ENCODE measurements at regions not wholly inside any gene's neighbourhood (a gene's known extent, or its start where the extent isn't known, plus 50 kb on each side); places are given as distances from the start of the nearest gene placed in this dataset.

DNA sequence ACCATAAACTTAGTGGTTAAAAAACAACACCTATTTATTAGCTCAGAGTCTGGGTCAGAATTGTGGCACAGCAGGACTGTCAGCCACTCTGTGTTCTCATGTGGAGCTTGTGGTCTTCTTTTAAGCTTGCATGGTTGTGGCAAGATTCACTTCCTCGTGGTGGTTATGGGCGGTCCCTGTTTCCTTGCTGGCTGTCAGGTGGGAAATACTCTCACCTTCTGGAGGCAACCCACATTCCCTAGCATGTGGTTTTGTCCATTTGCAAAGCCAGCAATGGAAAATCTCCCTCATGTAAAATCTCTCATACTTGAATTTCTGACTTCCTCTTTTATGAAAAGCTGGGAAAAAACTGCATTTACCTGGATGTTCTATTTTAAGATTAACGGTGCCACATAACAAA is 229.8 kb downstream of the ALX1 start:
- DNase-seq, result no peak

DNA sequence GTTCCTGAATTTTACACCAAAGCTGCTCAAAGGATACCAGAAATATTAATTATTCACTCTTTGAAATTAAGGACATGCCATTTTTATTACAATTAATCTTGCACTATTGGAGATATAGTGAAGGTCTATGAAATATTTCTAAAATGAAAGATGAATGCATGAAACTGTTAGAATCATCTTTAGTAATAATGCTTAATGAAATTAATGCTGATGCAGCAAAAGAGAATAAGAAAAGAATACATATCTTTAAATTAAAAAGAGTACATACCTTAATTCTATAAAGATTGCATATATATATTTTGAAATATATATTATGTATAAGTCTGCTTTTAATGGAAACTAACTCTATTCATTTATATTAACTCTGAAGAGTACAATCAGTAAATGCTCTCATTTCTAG is 236.0 kb downstream of the ALX1 start:
- no peak for DNase-seq

DNA sequence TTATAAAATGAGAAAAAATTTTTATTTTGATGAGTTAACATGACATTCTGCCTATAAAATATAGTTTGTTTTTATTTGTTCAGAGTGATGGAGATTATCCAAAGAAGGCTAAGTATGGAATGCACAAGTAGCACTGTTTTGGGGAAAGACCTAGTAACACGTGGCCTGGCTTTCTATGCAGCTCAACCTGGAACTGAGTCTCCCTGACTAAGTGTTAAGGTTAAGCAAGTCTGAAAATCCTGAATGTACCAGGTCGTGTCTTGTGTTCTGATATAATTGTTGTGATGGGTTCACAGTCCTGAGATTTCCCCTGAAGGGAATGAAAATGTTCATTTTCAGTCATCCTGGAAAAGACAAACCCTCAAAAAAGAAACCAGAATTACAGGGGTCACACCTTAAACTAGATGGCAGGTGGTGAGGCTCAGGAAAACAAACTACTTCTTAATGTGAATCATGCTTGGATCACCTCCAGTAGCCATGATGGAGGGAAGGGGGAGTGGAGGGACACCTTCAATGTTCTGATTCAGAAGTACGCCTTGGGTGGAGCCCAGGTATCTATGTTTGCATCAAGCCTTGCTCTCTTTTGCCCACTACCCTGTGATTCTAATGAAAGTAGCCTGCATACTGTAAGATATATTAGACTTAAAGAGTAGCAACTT is 236.8 kb downstream of the ALX1 start:
- no peak for DNase-seq

DNA sequence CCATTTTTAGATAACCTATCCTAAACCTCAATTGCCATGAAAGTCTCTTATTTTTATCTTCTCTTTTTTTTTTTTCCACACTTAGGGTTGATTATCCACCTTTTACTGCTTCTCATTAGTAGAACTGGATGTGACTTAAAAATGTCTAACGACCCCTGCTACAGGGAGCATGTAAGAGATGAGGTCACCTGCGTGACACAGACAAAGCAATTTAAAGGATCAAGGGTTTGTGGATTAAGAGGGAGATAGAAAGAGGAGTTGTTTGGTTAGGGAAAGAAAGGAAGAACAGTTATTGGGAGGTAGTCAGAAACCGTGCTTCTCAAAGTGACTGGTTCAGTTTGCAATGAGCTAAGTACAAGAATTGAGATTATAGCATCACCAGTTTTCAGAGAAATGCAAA is 239.1 kb downstream of the ALX1 start:
- DNase-seq, result no peak

DNA sequence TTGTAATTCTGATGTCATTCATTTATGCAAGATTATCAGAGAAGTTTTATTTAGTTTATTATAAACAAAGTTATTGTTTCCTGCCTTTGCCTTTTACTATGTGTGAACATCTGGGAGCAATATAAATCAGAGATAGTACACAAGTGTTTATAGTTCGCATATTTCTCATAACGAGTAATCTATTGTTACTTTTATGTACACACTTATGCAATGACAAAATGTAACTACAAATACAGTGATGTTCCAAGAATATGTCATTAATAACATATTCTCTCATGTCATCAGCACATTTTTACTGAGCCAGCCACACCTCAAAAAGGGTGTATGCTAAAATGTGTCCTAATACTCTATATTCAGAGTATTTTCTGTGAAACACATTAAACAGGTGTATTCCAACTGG is 243.2 kb downstream of the ALX1 start:
- no peak for DNase-seq

DNA sequence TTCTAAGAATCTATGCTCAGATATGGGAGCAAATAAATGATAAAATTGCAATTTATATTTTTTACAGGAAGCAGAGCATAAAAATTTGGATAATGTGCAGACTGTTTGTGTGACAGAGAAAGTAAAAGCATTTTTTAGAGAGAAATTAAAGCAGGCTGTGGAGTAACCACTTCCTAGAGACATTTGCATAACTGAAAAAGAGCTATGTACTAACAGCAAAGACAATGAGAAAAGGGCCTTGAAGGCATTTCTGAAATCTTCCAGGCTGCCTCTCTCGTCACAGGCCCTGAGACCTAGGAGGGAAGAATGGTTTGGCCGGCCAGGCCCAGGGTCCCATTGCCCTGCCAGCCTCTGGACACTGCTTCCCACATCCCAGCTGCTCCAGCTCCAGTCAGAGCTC is 247.2 kb downstream of the ALX1 start:
- no peak for DNase-seq

DNA sequence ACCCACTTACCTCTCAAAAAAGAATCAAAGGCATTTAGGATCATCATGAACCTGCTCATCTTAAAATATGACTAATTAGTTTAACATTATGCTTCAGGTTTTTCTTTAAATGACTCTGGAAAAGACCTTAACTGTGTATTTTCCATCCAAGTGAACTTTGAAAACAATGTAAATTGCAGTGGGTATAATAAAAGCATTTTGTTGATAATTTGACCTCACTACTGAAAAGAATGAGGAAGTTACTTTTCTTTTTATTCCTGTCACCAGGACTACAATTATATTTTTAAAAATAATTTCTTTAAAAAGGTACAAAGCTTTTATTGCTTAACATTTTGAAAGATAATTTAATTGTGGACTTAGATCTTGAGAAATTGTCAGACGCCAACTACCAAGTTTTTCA is 249.9 kb downstream of the ALX1 start:
- no peak for DNase-seq

DNA sequence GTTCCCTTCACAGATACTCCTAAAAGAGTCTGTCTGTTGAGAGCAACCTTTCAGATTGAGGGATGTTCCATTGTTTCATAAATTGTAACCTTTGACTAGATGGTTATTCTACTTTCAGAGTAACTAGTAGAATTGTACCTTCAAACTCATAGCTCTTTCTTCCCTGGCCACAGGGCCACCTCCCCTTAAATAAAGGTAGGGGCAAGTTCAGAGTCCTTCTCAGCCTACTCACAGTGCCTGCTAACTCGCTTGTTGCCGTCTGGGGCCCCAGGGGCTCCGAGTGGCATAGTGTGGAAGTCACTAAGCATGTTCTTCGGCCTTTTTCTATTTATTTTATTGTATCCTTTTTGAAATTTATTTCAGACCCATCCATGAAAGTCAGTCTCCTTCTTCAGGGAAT is 250.4 kb downstream of the ALX1 start:
- DNase-seq, result no peak

DNA sequence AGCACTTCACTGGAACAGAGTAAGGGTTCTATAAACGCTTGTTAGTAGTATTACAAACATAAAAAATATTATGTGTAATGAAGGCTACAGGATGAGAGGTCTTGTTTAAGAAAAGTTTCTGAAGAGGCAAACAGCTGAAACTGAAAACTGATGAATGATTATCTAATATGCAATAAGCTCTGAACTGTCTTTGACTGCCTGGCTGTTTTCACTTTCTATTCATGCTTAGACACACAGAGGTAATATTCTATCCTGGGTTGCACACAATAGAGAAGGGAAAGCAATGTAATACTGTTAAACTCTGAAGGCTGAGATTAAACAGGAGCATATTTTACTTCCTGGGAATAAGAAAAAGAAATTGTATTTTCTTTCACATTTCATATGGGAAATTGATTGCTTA is 251.3 kb downstream of the ALX1 start:
- no peak for DNase-seq

DNA sequence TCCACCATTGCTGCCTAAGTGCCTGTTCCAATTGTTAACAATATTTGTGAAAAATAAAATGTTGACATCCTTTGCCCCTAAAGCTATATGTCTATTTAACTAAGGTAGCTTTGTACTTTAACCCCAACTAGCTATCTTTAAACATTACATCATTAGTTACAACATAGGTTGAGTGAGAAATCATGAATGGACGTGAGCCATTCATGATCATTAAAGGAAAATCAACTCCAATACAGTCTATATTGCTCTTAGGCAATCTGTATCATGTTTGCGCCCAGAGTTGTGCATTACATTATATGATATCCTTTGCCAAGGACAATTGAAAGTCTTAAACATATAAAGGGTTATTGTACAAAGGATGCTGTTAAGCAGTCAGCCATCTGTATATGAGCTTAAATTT is 269.6 kb downstream of the ALX1 start:
- no peak for DNase-seq

DNA sequence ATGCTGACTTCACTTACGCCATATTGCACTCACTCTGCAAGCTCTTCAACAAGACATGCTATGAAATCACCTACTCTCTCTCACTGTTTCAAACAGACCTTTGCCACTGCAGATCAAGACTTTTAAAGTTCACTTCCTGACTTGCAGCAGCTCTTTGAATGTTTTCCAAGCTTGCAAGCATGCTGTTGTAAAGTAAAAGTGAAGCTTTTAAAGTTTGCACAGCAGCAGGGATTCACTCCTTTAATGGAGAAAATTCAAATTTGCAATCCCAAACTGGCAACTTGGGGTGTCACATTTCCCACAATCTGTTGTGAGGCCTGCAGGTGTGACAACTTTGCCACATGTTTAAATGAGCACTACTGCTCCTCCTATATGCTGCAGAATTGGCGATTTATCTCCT is 270.9 kb downstream of the ALX1 start:
- no peak for DNase-seq

DNA sequence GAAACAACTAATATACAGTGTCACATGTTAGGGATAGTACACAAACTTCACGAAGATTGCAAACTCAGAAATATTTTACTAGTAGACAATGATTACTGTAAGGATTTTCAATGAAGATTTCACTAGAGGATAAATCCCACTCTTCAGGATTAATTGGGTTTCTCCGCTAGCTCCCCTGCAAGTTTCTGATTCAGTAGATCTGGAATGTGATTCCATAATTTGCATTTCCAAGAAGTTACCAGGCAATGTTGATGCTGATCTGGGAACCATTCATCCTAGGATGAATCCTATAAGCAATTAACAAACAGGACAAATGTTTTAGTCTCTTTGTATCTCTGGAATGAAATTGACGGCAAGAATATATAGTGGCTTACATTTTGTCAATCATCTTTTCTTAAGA is 272.4 kb downstream of the ALX1 start:
- DNase-seq, result no peak

DNA sequence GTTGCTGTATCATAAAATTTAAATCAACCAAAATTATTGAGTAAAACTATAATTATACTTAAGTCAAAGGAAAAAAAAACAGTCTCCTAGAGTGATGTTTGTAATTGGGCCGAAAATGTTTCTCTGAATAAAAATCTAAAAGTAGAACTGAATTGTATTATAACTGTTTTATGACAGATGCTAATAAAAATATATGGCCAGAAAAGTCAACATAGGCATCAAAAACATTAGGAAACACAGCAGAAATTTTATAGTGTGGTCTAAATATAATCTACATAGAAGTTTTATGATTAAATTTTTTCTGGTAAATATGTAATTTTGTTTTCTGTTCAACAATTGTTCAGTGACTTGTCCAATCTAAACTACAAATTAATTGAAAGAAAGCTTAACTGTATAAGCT is 277.8 kb downstream of the ALX1 start:
- no peak for DNase-seq

DNA sequence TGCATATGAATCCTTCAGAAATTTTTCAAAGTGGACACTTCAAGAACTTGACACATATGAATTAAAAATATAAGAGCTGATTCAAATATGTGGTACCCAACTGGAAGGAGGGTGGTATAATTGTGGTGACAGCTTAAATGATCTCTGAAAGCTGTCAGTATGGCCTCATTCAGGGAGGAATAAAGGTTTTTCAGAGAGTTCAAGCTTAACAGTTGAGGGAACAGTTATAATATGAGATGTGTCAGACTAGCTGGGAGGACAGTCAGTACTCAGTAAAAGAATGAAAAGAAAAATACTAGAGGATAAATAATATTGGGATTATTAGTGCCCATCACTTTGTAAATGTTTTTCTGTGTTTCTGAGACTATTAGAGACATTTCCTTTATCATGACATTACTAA is 277.5 kb downstream of the RASSF9 start:
- no peak for DNase-seq

DNA sequence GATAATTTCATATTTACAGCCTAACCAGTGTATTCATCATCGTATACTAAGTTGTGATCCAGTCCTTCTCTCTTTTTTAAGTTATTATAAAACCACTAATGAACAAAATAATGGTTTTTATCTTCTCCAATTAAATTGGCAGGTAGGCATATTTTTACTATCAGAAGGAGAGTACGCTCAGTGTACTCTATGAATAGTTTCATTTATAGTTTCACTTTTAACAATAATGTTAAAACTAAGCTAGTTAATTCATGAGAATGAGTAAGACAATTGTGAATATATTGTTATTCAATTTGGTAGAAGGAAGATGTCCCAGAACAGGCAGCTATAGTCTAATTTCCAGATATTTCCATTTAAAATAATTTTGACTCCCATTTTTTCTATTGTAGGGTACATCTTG is 277.1 kb downstream of the RASSF9 start:
- no peak for DNase-seq

DNA sequence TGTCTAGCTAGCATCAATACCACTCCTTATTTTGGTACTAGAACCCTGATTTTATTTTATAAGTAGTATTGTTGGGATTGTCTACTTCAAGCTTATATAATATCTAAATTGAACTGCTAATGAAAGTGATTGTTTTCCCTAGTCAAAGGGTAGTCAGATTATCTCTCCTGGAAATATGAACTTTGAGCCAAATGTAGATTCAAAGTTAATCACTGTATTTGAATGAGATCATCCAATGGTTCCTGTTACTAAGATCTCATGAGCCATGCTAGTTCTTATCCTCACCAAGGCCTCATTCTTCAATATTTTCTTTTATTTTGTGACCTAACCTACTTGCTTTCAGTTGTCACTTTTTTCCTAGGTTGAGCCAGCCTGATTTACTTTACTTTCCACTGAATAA is 276.7 kb downstream of the RASSF9 start:
- DNase-seq, result no peak

DNA sequence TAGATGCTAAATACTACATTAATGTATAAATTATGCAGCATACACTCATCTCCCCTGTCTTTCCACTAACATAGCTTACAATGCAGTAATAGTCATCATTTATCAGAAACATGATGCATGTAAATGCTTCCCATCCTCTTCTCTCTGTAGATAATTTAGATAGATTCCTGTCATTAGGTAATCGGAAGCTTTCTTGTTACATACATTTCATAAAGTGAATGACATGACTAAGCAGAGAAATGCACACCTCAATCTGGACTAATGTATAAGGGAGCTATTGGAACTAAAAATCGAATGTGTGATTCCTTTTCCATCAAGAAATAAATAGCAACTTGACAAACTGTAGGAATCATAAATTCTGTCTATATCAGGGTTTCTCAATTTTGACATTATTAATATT is 273.4 kb downstream of the RASSF9 start:
- DNase-seq, result no peak

DNA sequence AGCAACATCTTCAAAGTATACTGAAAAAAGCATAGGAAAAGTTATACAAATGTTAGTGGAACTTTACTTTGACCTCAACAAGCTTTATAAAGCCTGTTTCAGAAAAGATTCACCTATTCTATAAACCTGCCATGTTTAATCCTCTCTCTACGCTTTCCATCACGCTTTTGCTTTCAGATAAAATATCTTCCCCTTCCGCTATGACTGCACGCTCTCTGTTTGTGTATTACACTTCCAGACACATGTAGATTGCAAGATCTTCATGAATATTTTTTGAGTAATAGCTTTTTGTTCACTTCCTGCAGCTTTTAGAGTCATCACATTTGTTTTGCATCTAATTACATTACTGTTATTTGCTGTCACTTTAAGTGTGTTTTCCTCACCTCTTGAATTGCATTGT is 271.4 kb downstream of the RASSF9 start:
- DNase-seq, result no peak

DNA sequence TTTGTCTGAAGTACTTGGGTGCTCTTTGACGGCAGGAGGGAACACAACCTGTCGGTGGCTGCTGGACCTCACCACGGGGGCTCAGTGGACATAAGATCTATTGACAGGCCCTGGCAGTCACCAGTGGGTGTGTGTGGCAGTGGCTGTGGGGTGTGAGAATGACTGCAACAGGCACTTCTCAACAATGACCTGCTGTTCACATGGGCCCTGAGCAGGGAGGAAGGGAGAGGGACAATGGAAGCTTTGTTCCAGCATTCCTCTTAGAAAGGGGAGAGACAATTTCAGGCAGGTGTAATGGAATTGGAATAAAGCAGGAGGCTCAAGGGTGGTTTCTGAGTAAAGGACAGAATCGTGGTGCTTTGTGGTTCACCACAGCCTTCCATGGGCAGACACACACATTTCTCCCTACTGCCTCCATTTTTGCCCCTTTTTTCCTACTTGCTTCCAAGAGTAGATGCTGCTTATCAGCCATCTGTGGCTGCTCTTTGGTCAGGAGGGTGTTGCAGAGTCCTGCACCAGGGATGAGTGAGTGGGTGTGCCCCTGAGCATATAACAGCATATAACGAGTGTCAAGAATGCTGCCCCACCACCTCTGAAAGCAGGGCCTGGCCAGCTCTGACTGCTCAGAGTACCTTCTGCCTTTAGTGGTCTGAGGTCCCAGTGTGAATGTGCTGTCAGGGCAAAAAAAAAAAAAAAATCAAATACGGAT is 267.7 kb downstream of the RASSF9 start:
- DNase-seq, result no peak

DNA sequence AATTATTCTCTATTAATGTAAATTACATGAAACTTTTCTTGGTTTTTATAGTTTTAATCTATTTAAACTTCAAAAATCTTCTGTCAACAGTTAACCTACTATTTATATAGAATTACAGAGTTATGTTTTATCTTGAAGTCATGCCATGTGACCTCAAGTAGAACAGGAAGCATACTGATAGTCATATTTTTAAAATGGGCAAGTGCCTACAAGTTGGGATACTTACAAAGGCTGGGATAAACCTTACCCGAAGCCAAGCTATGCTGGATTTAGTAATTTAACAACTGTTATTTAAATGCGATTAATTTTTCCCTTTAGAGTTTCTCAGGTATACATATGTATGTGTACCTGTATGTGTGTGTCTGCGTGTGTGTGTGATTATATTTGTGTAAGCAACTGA is 266.9 kb downstream of the RASSF9 start:
- no peak for DNase-seq

DNA sequence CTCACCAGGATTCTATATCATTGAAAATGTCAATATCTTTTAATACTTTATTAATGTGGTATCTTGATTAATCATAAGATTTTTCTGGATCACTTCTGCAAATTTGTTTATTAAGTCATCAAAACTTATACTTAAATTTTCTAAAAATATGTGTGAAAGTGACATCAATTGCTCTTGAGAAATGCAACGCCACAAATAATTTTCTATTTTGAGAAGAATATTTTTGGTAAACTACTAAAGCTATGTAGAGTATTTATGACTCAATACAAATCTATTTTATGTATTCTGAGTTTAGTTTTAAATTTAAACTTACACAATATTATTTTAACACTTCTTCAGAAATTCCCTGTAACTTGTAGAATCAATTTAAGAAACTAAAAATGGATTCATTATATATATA is 263.3 kb downstream of the RASSF9 start:
- DNase-seq, result no peak

DNA sequence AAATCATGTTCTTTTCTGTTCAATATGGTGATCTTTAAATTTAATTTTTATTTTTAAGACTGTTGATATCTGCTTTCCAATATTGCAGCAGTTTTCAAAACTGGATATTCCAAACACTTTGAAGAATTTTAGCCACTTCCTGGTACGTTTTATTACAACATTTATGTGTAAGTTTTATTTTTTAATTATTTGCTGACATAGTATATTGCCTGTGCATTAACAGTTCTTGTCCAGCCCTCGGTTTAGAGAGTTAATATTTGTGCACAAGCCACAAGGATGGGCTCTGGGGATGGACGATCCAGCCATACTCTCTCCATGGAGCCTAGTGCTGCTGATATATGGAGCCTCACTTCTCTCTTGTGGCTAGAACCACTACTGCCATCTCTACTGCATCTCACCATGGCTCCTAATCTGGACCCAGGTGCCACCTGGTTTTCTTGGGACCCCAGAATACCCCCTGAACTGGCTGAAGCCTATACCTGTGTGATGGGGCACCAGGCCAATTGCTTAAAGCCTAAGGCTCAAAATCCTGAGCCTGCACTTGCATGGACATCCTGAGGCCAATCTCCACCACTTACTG is 262.5 kb downstream of the RASSF9 start:
- no peak for DNase-seq

DNA sequence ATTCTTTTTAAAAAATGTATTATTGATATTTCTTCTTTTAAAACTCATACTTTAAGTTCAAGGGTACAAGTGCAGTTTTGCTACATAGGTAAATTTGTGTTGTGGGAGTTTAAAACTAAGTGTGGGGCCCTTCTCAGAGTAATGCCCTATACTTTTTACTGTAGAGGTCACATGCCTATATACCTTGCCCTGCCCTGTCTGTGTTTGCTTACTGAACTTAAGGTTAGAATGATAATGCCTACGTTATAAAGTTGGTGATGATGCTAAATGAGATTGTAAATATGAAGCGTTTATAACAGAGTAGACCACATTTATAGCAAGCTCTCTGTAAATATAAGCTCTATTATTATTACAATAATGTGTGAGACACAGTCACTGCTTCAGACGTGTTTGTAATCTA is 261.9 kb downstream of the RASSF9 start:
- DNase-seq, result no peak
